Chondrocyte (in vitro differentiated cells): ENCODE measurements at regions not wholly inside any gene's neighbourhood (a gene's known extent, or its start where the extent isn't known, plus 50 kb on each side); places are given as distances from the start of the nearest gene placed in this dataset.

Experiments used
- DNase-seq: peaks from one replicate; pipeline ENCODE4 v3.0.0; 2021; ENCODE audit warnings: mixed read lengths, low spot score
- H3K27ac Mint-ChIP-seq: one replicate; pipeline ENCODE4 v1.8.0; 2021; ENCODE audit warnings: mild to moderate bottlenecking, moderate library complexity, mixed read lengths; ENCODE audit not compliant: unreplicated experiment
- H3K27me3 Mint-ChIP-seq: 2 replicates; pipeline ENCODE4 v1.8.0; 2021; ENCODE audit warnings: low read depth, mixed read lengths
- H3K36me3 Mint-ChIP-seq: 2 replicates; pipeline ENCODE4 v1.8.0; 2021; ENCODE audit warnings: low read depth, mixed read lengths
- H3K4me1 Mint-ChIP-seq: 2 replicates; pipeline ENCODE4 v1.8.0; 2021; ENCODE audit warnings: low read depth, mild to moderate bottlenecking, mixed read lengths
- H3K4me3 Mint-ChIP-seq: one replicate; pipeline ENCODE4 v1.8.0; 2021; ENCODE audit warnings: mild to moderate bottlenecking, moderate library complexity, mixed read lengths; ENCODE audit not compliant: unreplicated experiment
- H3K9me3 Mint-ChIP-seq: 2 replicates; pipeline ENCODE4 v1.8.0; 2021; ENCODE audit warnings: low read depth, mixed read lengths
- CTCF ChIP-seq: fragments of 200-600 bp; sonication (generic); IDR thresholded peaks from 2 replicates; pipeline ENCODE4 v1.5.0; 2021; ENCODE audit warnings: antibody characterized with exemption, mild to moderate bottlenecking, moderate library complexity

GRCh38 chr2:186099826-186100225 lies 361.2 kb downstream of the FSIP2 start:
- Mint-ChIP-seq H3K4me3 (no peak overlapping the region), H3K27ac (no peak overlapping the region), H3K9me3 (no peaks in the 10 kb centered on the region), H3K36me3 (no peaks in the 10 kb centered on the region), H3K4me1 (no peaks in the 10 kb centered on the region), H3K27me3 (no peaks in the 10 kb centered on the region)
- DNase-seq, result no peak
- TF ChIP-seq CTCF, result no peak

GRCh38 chr2:186100636-186101035 lies 362.0 kb downstream of the FSIP2 start:
- Mint-ChIP-seq H3K27me3 (no peaks in the 10 kb centered on the region), H3K4me1 (no peaks in the 10 kb centered on the region), H3K36me3 (no peaks in the 10 kb centered on the region), H3K4me3 (no peak overlapping the region), H3K27ac (no peak overlapping the region), H3K9me3 (no peaks in the 10 kb centered on the region)
- TF ChIP-seq CTCF, result no peak
- DNase-seq, result no peak

GRCh38 chr2:186101616-186102015 lies 363.0 kb downstream of the FSIP2 start:
- DNase-seq, result no peak
- no peaks in the 10 kb centered on the region for H3K27me3 Mint-ChIP-seq
- no peaks in the 10 kb centered on the region for H3K9me3 Mint-ChIP-seq
- no peaks in the 10 kb centered on the region for H3K36me3 Mint-ChIP-seq
- no peaks in the 10 kb centered on the region for H3K4me1 Mint-ChIP-seq
- H3K4me3 Mint-ChIP-seq, result no peak overlapping the region
- H3K27ac Mint-ChIP-seq, result no peak overlapping the region
- TF ChIP-seq CTCF, result no peak

GRCh38 chr2:186103276-186103675 lies 364.7 kb downstream of the FSIP2 start:
- H3K36me3 Mint-ChIP-seq, result no peaks in the 10 kb centered on the region
- H3K27me3 Mint-ChIP-seq, result no peaks in the 10 kb centered on the region
- no peak for TF ChIP-seq CTCF
- no peaks in the 10 kb centered on the region for H3K4me1 Mint-ChIP-seq
- no peak overlapping the region for H3K27ac Mint-ChIP-seq
- DNase-seq, result no peak
- H3K9me3 Mint-ChIP-seq, result no peaks in the 10 kb centered on the region
- no peak overlapping the region for H3K4me3 Mint-ChIP-seq

- Mint-ChIP-seq H3K4me3 (no peak overlapping the region), H3K9me3 (no peaks in the 10 kb centered on the region), H3K27me3 (no peaks in the 10 kb centered on the region), H3K36me3 (no peaks in the 10 kb centered on the region), H3K4me1 (no peaks in the 10 kb centered on the region), H3K27ac (no peak overlapping the region)
- no peak for TF ChIP-seq CTCF
- DNase-seq, result no peak
Measured at GRCh38 chr2:186105016-186105724, 366.6 kb downstream of the FSIP2 start.
